ENCODE measurements at regions not wholly inside any gene's neighbourhood (a gene's known extent, or its start where the extent isn't known, plus 50 kb on each side); places are given as distances from the start of the nearest gene placed in this dataset.

GRCh38 chr19:20339444-20339843 is 172.4 kb downstream of the ZNF486 start:
- Histone ChIP-seq H3K4me3 (no peak overlapping the region), H3K27me3 (no peaks in the 10 kb centered on the region), H3K36me3 (no peaks in the 10 kb centered on the region), H3K9me3 (peaks cover 0 to 4% (median 0%) of the 10 kb centered on the region in 4 donors), H3K27ac (no peak overlapping the region), H3K4me1 (peaks cover 0 to 4% (median 0%) of the 10 kb centered on the region in 4 donors)
- WGBS, 2 donors = 91 to 92% methylated on average over 4 of the region's 4 CpGs
- intact Hi-C loops (cut with DNase I) = no loop called here
- DNase-seq = no peak
- TF ChIP-seq POLR2A (IDR thresholded peaks at IDR 0.05) (no peak), EP300 (IDR thresholded peaks at IDR 0.05) (no peak), POLR2AphosphoS5 (IDR thresholded peaks at IDR 0.05) (no peak), CTCF (IDR thresholded peaks at IDR 0.05) (no peak)

- Histone ChIP-seq H3K9me3 (peaks cover 0 to 8% (median 1%) of the 10 kb centered on the region in 4 donors), H3K27ac (no peak overlapping the region), H3K4me3 (no peak overlapping the region), H3K4me1 (peaks cover 0 to 4% (median 0%) of the 10 kb centered on the region in 4 donors), H3K27me3 (no peaks in the 10 kb centered on the region), H3K36me3 (no peaks in the 10 kb centered on the region)
- DNase-seq = no peak
- WGBS, 2 donors = 82 to 88% methylated on average over 3 of the region's 3 CpGs
- TF ChIP-seq POLR2A (IDR thresholded peaks at IDR 0.05) (no peak), CTCF (IDR thresholded peaks at IDR 0.05) (no peak), EP300 (IDR thresholded peaks at IDR 0.05) (no peak), POLR2AphosphoS5 (IDR thresholded peaks at IDR 0.05) (no peak)
- intact Hi-C loops (cut with DNase I) = no loop called here
Measured at GRCh38 chr19:20334760-20335159, 167.7 kb downstream of the ZNF486 start.

- DNase-seq = no peak
- Histone ChIP-seq H3K27me3 (no peaks in the 10 kb centered on the region), H3K27ac (no peak overlapping the region), H3K36me3 (no peaks in the 10 kb centered on the region), H3K9me3 (peaks cover 0 to 10% (median 1%) of the 10 kb centered on the region in 4 donors), H3K4me1 (peaks cover 0 to 4% (median 0%) of the 10 kb centered on the region in 4 donors), H3K4me3 (no peak overlapping the region)
- intact Hi-C loops (cut with DNase I) = no loop called here
- TF ChIP-seq CTCF (IDR thresholded peaks at IDR 0.05) (no peak), EP300 (IDR thresholded peaks at IDR 0.05) (no peak), POLR2A (IDR thresholded peaks at IDR 0.05) (no peak), POLR2AphosphoS5 (IDR thresholded peaks at IDR 0.05) (no peak)
- whole genome bisulfite sequencing, 2 donors = 36 to 98% methylated on average over 1 of the region's 1 CpG
Measured at GRCh38 chr19:20333508-20333907, 166.5 kb downstream of the ZNF486 start.

GRCh38 chr19:20325151-20325550 is 158.1 kb downstream of the ZNF486 start:
- Histone ChIP-seq H3K27ac (no peak overlapping the region), H3K27me3 (no peaks in the 10 kb centered on the region), H3K36me3 (no peaks in the 10 kb centered on the region), H3K4me3 (no peak overlapping the region), H3K4me1 (peaks cover 0 to 7% (median 0%) of the 10 kb centered on the region in 4 donors), H3K9me3 (peaks cover 0 to 7% (median 0%) of the 10 kb centered on the region in 4 donors)
- TF ChIP-seq CTCF (IDR thresholded peaks at IDR 0.05) = no peak
- no peak for TF ChIP-seq POLR2AphosphoS5 (IDR thresholded peaks at IDR 0.05)
- TF ChIP-seq EP300 (IDR thresholded peaks at IDR 0.05) = no peak
- TF ChIP-seq POLR2A (IDR thresholded peaks at IDR 0.05) = no peak
- no peak for DNase-seq
- intact Hi-C loops (cut with DNase I) = no loop called here

- Histone ChIP-seq H3K9me3 (peaks cover 0 to 5% (median 0%) of the 10 kb centered on the region in 4 donors), H3K27ac (no peak overlapping the region), H3K36me3 (no peaks in the 10 kb centered on the region), H3K4me1 (peaks cover 0 to 7% (median 0%) of the 10 kb centered on the region in 4 donors), H3K27me3 (no peaks in the 10 kb centered on the region), H3K4me3 (no peak overlapping the region)
- DNase-seq = no peak
- intact Hi-C loops (cut with DNase I) = no loop called here
- TF ChIP-seq EP300 (IDR thresholded peaks at IDR 0.05) (no peak), POLR2A (IDR thresholded peaks at IDR 0.05) (no peak), CTCF (IDR thresholded peaks at IDR 0.05) (no peak), POLR2AphosphoS5 (IDR thresholded peaks at IDR 0.05) (no peak)
- WGBS, 2 donors = 61 to 75% methylated on average over 3 of the region's 3 CpGs
Measured at GRCh38 chr19:20321139-20321763, 154.2 kb downstream of the ZNF486 start.
